ENCODE measurements at regions not wholly inside any gene's neighbourhood (a gene's known extent, or its start where the extent isn't known, plus 50 kb on each side); places are given as distances from the start of the nearest gene placed in this dataset.
"Not testable (repeated sequence)": the region's sequence is repeated elsewhere in the genome, so short reads cannot be mapped to it uniquely, and the experiment has no call there.

DNA sequence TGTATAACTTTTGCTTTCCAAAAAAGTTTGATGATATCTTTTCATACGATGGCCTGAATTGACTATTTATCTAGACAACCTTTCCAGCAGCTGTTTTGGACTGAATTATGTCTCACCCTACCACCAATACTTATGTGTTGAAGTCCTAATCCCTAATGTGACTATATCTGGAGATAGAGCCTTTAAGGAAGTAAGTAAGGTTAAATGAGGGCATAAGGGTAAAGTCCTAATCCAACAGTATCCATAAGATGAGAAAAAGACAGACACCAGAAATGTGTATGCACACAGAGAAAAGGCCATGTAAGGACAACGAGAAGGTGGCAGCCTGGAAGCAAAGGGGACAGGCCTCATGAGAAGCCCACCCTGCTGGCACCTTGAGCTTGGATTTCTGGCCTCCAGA, 86.6 kb upstream of the PPARGC1A start:
- no peak for DNase-seq

DNA sequence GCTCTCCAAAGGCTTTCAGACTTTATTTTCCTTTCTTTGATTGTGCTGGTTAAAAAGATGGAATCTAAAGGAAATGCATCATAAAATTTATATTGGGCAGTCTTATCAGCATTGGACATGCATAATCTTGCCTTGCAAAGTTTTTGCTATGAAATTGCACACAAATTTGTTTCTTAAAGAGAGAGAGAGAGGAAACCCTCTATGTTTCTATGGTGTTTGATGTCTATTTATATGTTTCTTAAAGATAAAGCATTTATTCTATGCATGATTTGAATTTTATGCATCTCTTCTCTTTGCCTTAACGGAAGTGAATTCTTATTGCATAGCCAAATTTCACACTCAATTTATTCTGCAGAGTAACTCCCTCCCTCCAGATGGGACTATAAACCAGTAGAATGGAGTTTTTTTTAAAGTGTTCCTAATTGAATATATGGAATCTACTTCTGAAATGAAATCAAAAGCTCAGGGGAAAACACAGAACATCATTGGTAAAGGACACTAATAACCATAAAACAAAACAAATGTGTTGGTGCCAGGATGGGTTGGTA, 83.5 kb upstream of the PPARGC1A start:
- DNase-seq = no peak

DNA sequence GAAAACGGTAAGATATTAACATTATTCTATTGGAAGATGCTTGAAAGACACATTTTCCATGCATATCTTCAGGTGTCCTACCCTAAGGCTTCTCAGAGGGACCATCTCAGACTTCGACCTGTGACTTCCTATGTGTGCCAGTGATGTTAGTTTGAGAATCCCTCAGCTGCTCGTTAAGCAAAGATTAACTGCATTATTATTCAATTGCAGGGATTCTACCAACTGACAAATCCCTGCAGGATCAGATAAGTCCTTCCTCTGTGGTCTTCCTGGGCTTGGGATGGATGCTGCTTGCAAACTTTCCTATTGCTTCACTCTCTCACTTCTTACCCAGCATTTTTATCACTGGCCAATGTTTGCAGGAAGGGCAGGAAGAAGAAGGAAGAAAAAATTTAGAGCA, 83.0 kb upstream of the PPARGC1A start:
- no peak for DNase-seq

DNA sequence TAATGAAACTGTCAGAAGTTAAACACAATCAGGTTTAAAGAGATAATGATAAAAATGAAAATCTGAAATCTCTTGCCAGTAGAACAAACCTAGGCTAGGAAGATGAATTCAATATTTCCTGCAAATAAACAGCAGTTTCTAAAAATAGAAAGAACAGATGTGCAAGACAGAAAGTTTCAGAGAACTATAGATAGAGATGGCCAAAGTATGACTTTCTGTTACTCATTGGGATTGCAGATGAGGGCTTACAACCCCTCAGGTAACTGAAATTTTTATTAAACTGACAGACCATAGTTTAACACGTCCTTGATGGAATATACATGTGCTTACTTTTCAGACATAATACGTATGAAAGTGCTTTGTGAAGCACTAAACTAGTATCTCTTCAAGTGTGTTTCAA, 82.3 kb upstream of the PPARGC1A start:
- no peak for DNase-seq

DNA sequence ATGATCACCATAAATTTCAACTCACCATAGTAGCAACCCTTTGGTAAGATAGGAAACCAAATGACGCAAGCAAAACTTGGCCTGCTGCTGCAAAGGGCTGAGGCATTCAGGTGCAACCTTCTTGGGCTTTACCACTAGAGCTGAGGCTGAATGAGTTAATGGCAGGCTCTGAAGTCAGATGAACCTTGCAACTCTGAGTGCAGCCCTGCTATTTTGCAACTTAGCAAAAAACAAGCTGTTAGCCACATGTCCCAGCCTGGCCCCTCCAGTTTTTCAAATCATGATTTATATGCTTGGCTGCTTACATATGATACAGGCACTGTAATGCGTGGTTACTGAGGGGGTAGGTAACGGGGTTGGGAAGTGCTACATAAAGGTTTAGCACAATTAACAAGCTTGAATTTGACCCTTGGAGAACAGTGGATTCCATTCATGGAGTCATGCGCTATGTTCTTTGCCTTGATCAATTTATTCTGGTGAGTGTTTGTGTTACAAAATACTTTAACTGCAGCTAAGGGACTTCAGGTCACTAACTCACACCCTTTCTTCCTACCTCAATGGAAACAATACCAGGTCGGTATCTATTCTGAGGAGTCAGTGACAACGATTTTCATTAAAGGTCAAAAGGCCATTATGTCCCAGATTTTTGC, 80.5 kb upstream of the PPARGC1A start:
- DNase-seq = no peak

DNA sequence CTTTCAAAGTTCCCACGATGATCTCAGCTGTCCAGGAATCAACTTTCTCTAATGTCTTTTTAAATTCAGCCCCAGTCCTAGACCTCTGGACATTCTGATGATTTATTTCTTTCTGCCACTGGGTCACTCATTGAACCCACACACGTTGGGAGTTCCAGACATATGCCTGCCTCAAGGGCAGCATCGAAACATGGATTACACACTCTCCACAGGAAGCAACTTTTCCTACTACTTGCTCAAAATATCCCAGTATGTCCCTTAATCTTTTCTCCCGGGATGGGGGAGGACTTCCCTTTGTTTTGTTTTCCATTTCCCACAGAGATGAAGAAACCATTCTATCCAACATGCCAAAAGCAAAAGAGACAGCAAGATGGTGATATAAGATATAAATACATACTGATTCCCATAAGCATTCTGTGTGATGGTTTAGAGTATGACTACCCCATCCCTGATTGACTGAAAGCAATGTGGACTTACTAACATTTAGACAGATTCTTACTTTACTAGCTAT, 79.8 kb upstream of the PPARGC1A start:
- no peak for DNase-seq

DNA sequence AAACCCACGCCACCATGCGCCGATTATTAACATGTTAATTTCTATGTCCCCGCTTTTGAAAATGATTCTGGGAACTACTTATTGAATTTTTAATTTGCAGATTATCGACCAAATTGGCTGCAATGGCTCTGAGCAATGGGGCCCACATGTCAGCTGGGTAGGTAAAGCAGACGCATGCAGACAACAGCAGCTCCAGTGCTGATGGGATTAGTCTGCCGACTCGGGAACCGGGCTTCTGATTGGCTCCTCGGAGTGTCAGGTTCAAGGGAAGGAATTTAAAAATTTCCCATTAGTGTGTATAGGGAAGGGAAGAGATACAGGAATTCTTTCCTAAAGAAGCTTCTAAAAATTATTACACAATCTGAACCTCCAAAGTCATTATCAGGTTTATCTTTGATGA, 77.4 kb upstream of the PPARGC1A start:
- DNase-seq = no peak

DNA sequence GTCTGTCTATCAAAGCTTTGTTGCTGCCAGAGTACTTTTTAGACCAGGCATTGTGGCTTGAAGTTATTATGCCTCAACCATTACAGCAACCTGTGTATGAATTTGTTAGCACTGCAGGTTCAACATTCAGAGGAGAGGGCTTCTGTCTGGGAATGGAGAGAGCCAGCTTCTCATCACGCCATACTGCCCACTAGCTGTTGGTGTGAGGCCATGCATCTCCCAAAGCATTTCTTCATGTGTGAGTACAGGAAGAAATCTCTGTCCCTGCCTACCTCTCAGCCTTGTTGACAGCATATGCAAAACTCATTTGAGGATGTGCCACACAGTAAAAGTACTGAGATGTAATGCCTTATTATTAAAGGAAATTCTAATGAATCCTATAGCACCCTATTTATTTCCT, 76.9 kb upstream of the PPARGC1A start:
- no peak for DNase-seq

DNA sequence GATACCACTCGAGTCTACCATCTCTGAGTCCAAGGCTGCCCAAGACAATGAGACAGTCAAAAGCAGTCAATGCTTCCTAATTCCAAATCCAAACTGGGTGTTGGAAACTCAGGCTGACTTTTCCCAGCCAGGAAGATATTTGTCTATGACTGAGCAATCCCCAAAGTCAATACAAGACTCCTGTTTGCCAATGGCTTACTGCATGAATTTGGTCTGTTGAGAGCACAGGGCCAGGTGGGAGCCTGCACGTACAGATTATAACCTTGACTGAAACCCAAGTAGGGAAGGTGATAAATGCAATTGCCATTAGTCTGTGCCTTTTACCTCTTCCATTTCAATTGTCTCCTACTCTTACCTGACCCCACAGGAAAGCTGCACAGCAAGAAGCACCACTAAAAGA, 72.6 kb upstream of the PPARGC1A start:
- DNase-seq = no peak

DNA sequence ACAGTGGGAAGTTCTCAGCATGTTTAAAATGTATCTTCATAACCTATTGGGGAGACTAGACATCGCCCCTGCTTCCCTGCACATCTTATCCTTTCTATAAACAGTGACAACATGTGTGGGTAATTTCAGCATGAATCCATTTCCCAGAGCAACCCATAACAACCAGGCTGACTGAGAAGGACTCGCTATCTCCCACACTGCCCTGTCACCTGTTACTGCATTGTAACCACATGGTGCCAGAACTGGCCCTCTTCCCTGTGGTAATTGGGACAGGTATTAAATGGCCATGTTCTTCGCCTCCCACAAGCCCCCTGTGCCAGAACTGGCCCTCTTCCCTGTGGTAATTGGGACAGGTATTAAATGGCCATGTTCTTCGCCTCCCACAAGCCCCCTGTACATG, 71.5 kb upstream of the PPARGC1A start:
- not testable (repeated sequence) for DNase-seq

DNA sequence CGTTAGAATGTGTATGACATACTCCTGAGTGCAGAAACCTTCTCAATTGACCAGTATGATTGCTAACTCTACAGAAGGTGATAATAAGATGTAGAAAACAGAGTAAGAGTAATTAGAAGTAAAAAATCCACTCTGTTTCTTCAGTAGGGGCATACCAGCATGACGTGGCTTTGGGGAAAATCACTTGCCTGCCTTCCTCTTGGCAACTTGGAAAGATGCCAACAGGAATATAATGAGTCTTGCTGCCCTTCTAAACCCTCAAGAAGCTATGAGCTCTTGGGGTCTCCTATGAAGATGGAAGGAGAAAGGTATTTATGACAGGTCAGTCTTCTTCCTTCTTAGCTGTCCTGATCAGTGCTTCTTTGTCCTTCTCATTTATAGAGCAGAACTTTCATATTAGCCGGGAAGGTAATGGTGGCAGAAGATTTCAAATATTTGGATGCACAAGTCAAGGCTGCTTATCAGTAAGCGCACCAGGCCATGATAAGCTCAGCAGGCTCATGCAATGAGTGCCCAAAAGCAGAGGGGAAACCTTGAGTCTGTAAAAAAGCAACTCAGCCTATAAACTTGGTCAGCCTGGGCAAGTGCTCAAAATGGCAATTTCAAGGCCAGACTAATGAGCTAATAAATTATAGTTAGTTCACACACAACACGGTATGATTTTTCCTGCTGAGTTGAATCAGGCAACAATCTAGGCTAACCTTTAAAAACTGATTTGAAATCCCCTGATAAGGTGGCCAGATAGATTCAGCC, 69.7 kb upstream of the PPARGC1A start:
- no peak for DNase-seq

DNA sequence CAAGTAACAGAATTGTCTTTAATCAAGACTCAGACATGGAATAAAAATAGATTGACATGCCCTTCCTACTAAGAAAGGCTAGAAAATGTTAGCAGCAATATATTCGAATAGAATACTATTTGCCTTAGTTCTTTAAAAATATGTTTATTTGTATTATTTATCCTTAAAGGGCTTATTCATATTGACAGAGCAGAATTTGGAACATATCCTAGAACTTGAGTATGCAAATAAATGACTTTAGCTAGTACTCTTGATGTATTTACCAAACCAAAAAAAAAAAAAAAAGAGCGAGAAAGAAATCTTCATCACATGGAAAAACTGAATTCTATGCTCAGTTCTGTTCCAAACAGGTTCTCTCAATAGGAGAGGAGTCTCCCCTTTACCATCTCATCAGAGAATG, 68.9 kb upstream of the PPARGC1A start:
- DNase-seq = no peak

DNA sequence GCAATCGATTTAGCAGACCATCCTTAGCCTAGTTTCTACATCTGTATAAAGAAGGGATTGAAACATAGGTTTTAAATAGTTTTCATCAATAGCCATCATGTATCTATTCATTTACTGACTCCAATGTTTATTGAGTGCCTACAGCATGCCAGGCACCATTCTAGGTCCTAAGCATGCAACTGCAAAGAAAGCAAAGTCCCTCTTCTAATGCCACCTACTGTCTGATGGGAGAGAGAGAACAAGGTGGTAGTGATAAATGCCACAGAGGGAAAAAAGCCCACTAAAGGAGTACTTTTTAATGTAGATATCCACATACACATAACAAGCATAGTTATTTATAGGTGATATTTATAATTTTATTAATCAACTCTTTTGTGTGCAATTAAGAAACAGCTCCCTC, 67.6 kb upstream of the PPARGC1A start:
- DNase-seq = no peak

DNA sequence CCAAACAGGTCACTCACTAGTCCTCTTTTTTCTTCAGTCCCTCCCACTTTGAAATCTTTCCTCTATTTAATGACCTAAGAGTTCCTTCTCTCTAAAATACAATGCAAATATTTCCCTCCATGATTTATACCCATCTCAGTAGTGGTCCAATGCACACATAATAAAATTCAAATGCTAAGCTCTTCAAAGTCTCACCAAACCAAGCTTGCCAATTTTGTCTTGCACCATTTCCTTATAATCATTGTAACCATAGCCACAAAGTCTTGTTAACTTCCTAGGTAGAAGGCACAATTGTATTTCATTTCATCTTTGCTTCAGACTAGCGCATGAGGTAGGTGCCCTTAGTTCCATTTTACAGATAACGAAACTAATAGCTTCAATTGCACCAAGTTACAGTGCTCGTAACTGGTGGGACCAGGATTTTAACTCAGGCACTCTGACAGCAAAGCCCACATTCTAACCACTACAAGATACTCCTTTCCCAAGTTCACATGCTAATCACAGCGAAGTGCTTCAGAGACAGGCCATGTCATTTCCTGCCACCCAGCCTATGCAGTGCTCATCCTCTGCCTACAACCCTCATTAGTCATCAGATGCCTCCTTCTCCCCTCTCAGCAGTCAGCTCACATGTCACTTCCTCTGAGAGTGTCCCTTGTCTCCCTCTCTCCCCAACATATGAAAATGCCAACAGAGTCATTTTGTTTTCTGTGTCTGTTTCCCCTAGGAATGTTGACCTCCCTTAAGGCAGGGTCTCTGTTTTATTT, 66.9 kb upstream of the PPARGC1A start:
- DNase-seq = no peak

DNA sequence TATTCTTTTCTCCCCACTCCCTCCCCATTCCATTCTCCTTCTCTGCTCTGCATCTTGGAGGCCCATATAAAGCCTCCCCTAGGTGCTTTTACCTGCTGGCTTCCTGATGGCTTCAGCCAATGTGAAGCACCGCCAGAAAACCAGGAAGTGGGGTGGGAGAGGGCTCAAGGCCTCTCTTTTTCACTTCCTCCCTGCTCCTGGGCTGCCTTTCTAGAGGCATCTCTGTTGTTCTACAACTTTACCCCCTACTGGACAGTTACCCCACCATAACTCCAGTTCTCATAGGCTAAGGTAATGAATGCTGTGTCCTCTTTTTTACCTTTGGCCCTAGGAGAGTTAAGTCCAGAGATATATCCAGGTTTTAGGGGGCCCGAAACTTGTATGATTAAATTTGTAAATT, 62.4 kb upstream of the PPARGC1A start:
- no peak for DNase-seq

DNA sequence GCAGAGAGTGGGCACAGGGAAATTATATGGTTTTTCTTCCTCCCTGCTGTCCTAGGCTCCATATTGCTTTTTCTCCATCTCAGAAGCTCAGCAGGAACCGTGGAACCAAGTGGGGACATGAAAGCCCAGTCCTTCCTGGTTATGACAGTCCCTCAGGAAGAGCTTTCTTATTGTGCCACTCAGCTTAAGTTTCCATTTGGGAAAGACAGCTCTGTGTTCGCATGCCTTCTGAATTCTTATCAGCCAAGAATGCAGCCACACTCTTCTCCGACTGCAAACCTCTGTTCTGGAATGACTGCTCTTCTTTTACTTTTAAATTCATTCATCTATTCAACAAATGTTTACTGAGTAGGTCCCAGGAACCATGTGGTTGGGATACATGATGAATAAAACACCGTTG, 58.0 kb upstream of the PPARGC1A start:
- DNase-seq = no peak

DNA sequence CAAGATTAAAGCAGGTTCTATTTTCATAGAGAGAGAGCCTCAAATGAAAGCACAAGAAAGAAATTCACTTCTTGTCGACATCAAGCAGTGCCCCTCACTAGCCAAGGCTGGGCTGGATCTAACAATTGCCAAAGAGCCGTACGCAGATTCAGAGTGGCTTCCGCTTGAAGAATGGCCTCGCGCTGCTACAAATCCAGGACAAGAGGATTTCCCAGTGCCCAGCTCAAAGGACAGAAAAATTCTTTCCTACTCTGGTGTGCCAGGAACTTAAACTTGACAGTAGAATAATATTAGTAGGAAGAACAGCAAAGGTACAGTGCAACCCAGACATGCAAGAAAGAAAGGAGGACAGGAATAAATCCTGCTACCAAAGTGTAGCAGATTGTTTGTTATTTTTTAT, 56.5 kb upstream of the PPARGC1A start:
- DNase-seq = no peak

DNA sequence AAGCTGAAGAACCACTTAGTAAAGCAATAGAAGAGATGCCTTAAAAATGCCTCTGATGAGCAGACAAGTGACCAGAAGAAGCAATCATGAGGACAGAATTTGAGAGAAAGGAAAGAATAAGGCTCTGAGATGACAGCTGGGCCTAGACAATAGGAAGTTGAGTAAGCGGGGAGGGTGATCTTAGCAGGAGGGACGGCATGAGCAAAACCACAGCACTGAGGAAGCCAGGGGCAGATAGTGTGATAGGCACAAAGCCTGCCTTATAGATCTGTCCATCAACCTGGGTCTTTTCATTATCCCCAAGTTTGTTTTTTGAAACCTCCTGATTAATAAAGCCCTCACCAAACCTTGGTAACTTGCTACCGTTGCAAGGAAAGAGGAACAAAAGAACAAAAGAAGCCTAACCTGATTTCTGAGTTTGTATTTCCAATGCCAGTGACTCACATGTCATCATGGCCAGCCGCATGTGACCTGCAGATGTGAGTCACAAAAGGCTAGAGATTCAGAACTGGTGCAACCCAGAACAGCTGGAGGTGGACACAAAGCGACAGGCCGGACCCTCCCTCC, 55.7 kb upstream of the PPARGC1A start:
- no peak for DNase-seq

DNA sequence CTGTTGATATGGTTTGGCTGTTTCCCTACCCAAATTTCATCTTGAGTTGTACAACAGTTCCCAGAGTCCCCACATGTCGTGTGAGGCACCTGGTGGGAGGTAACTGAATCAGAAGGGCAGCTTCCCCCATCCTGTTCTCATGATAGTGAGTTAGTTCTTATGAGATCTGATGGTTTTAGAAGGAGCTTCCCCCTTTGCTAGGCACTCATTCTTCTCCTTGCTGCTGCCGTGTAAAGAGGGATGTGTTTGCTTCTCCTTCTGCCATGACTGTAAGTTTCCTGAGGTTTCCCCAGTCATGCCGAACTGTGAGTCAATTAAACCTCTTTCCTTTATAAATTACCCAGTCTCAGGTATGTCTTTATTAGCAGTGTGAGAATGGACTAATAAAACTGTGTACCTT, 54.7 kb upstream of the PPARGC1A start:
- DNase-seq = not testable (repeated sequence)

DNA sequence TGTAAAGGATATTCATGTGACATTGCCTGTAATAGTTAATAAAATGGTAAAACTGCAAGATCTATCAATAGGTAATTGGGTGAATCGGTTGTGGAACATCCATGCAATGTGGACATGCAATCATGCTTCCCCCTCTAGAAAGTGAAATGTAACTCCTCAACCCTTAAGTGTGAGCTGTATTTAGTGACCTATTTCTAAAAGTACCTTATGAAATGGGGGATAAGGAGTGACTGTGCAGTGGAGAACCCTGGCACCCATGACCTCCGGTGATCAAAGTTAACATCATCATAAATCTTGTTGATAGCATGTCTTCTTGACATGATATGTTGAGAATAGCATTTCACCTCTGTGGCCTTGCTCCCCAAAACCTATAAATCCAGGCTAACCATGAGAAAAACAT, 53.6 kb upstream of the PPARGC1A start:
- no peak for DNase-seq

DNA sequence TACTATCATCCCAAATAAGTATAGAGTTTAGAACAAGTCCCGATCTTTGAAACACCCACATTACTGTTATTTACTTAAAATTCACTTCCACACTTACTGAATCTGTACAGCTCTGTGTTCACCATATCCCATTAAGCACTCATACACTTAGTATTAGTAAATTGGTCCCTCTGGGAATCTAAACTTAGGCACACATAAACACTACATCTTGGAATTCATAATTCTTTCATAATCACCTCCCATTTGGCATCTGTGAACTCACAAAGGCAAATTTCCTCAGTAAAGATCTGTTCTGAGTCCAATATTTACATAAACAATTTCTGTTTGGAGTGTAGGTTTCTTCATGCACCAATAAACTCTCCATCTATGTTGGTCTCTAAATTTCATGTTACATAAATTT, 52.6 kb upstream of the PPARGC1A start:
- DNase-seq = no peak

Data from activated CD4-positive, alpha-beta T cell treated with anti-CD3 and anti-CD28 coated beads, Interleukin-2, amount 50 U/mL, for 16 hours (primary cell).